HCT116 (cell line): ENCODE measurements at regions not wholly inside any gene's neighbourhood (a gene's known extent, or its start where the extent isn't known, plus 50 kb on each side); places are given as distances from the start of the nearest gene placed in this dataset.

Experiments used
- ATF3 ChIP-seq: IDR thresholded peaks from 2 replicates; pipeline ENCODE4 v1.6.1; 2012
- CBX3 ChIP-seq: IDR thresholded peaks from 2 replicates; pipeline ENCODE4 v1.6.1; 2012; ENCODE audit warnings: low read depth
- CEBPB ChIP-seq: IDR thresholded peaks from 2 replicates; pipeline ENCODE4 v1.6.1; 2012; ENCODE audit warnings: low read depth
- CTCF ChIP-seq, 3 experiments: fragments of 200-600 bp in 1 of 3; sonication (generic) in 1 of 3; IDR thresholded peaks in 2 of 3; conservative IDR thresholded peaks in 1 of 3; 2 replicates each; pipeline ENCODE4 v1.5.1; 2012 to 2017; ENCODE audit warnings: low read depth in 2 of 3, low read length in 2 of 3, antibody characterized with exemption in 1 of 3, borderline replicate concordance in 1 of 3, control low read depth in 1 of 3, mild to moderate bottlenecking in 1 of 3, mixed read lengths in 1 of 3, mixed run types in 1 of 3, moderate library complexity in 1 of 3; ENCODE audit not compliant: insufficient read depth in 1 of 3
- EZH2 ChIP-seq: fragments of 200-600 bp; sonication (generic); IDR thresholded peaks from 2 replicates; pipeline ENCODE4 v1.6.1; 2017; ENCODE audit warnings: antibody characterized with exemption, mixed run types
- EZH2phosphoT487 ChIP-seq: fragments of 200-600 bp; IDR thresholded peaks from 2 replicates; pipeline ENCODE4 v1.6.1; 2018; ENCODE audit warnings: antibody characterized with exemption, borderline replicate concordance
- FOSL1 ChIP-seq: IDR thresholded peaks from 2 replicates; pipeline ENCODE4 v1.6.1; 2012; ENCODE audit warnings: low read depth
- JUND ChIP-seq: IDR thresholded peaks from 2 replicates; pipeline ENCODE4 v1.6.1; 2012
- POLR2A ChIP-seq: IDR thresholded peaks from 2 replicates; pipeline ENCODE4 v1.7.0; 2011; ENCODE audit warnings: borderline replicate concordance; ENCODE audit not compliant: insufficient read depth, insufficient read length; ENCODE audit errors: extremely low read depth
- POLR2AphosphoS5 ChIP-seq: IDR thresholded peaks from 2 replicates; pipeline ENCODE4 v1.6.1; 2011; ENCODE audit warnings: mild to moderate bottlenecking, low read depth, low read length, moderate library complexity
- RAD21 ChIP-seq: IDR thresholded peaks from 2 replicates; pipeline ENCODE4 v1.6.1; 2012; ENCODE audit warnings: low read depth, mild to moderate bottlenecking
- REST ChIP-seq: IDR thresholded peaks from 2 replicates; pipeline ENCODE4 v1.6.1; 2012; ENCODE audit warnings: low read depth
- SP1 ChIP-seq: IDR thresholded peaks from 2 replicates; pipeline ENCODE4 v1.6.1; 2012; ENCODE audit warnings: low read depth
- ZNF274 ChIP-seq: fragments of 200-500 bp; sonication (Bioruptor generic); IDR thresholded peaks from 2 replicates; pipeline ENCODE4 v1.6.1; 2014; ENCODE audit warnings: mild to moderate bottlenecking, low read depth, low read length, inconsistent platforms

- TF ChIP-seq POLR2AphosphoS5 (no peak), CBX3 (no peak), ATF3 (no peak), CTCF (IDR thresholded peaks at IDR 0.05 in 2 of 3, conservative IDR thresholded peaks at IDR 0.05 in 1 of 3; ENCODE audit: borderline replicate concordance in 1 of 3, insufficient read depth in 1 of 3, low read depth in 2 of 3, low read length in 2 of 3) (no peak), POLR2A (no peak), ZNF274 (no peak), EZH2 (no peak), REST (no peak), JUND (no peak), SP1 (no peak), EZH2phosphoT487 (no peak), CEBPB (no peak), FOSL1 (no peak), RAD21 (no peak)
Observed at GRCh38 chr19:30626626-30626966, 254.4 kb downstream of the ZNF536 start.
